HCT116 (cell line): ENCODE measurements at regions not wholly inside any gene's neighbourhood (a gene's known extent, or its start where the extent isn't known, plus 50 kb on each side); places are given as distances from the start of the nearest gene placed in this dataset.

ENCODE experiments used
- ATAC-seq: fragments of 200-7000 bp; cut with Tn5 transposase; 2 replicates; pipeline ENCODE4 v1.9.1; 2020; ENCODE audit warnings: mild to moderate bottlenecking, moderate library complexity
- BruUV-seq: library from RNA; stranded (reverse); fragments of 400-500 nt; replicated peaks from 2 replicates; lab custom pipeline; 2021; lab: Mats Ljungman, UMichigan
- CTCF ChIA-PET: fragments of 300-600 bp; sonication (Branson Sonifier 250); formaldehyde crosslinking; loops from one replicate; lab custom pipeline; 2021; ENCODE audit warnings: antibody characterized with exemption; lab: Charles Lee
- POLR2A ChIA-PET: fragments of 300-600, 350-600 bp; sonication (Branson Sonifier 250); formaldehyde crosslinking; loops from one replicate; lab custom pipeline; 2021; ENCODE audit warnings: antibody characterized with exemption; lab: Charles Lee
- RAD21 ChIA-PET, 2 experiments: fragments of 300-600 bp; sonication (Branson Sonifier 250); formaldehyde crosslinking; loops; one replicate each; lab custom pipeline; 2023; ENCODE audit warnings: low total read pairs in 2 of 2; ENCODE audit not compliant: uncharacterized antibody in 2 of 2, unreplicated experiment in 2 of 2, low non-redundant PET in 1 of 2; lab: Charles Lee
- DNase-seq: peaks from one replicate; pipeline ENCODE4 v3.0.0-alpha.2; 2010; ENCODE audit warnings: low read depth, low spot score
- H2AFZ ChIP-seq: fragments of 200-600 bp; shearing (Covaris generic), sonication (generic); 2 replicates; pipeline ENCODE4 v1.6.1; 2017; ENCODE audit warnings: low read depth, mixed run types, mixed read lengths, antibody characterized with exemption, low read length; ENCODE audit not compliant: poor library complexity, severe bottlenecking
- H3K27ac ChIP-seq: 2 replicates; pipeline ENCODE4 v1.5.1; 2012; ENCODE audit warnings: low read depth, low read length
- H3K27me3 ChIP-seq: fragments of 200-600 bp; sonication (generic); 2 replicates; pipeline ENCODE4 v1.6.1; 2016; ENCODE audit warnings: mixed run types, low read length, mixed read lengths; ENCODE audit not compliant: insufficient read depth
- H3K36me3 ChIP-seq, 2 experiments: fragments of 200-500 bp in 1 of 2; fragments of 200-600 bp in 1 of 2; sonication (Bioruptor generic) in 1 of 2; sonication (generic) in 1 of 2; 2 replicates each; pipeline versions ENCODE4 v1.5.1 to v1.6.1; 2014 to 2016; ENCODE audit warnings: low read length in 2 of 2, inconsistent platforms in 1 of 2, mixed read lengths in 1 of 2, mixed run types in 1 of 2; ENCODE audit not compliant: insufficient read depth in 2 of 2, control insufficient read depth in 1 of 2
- H3K4me1 ChIP-seq, 2 experiments: fragments of 200-600 bp in 1 of 2; sonication (generic) in 1 of 2; 2 replicates each; pipeline versions ENCODE4 v1.5.1 to v1.6.1; 2012 to 2017; ENCODE audit warnings: low read length in 2 of 2, inconsistent platforms in 1 of 2, mild to moderate bottlenecking in 1 of 2, mixed read lengths in 1 of 2, mixed run types in 1 of 2, moderate library complexity in 1 of 2; ENCODE audit not compliant: insufficient read depth in 2 of 2, control insufficient read depth in 1 of 2
- H3K4me2 ChIP-seq: fragments of 200-600 bp; sonication (generic); 2 replicates; pipeline ENCODE4 v1.6.1; 2017; ENCODE audit warnings: mixed run types, low read length, mixed read lengths
- H3K4me3 ChIP-seq, 2 experiments: fragments of 200-600 bp in 1 of 2; sonication (generic) in 1 of 2; replicated peaks in 1 of 2; 2 replicates each; pipeline ENCODE4 v1.5.1; 2011 to 2016; ENCODE audit warnings: low read length in 2 of 2, control low read depth in 1 of 2, low read depth in 1 of 2, mild to moderate bottlenecking in 1 of 2, mixed read lengths in 1 of 2, mixed run types in 1 of 2
- H3K79me2 ChIP-seq: fragments of 200-600 bp; sonication (generic); 2 replicates; pipeline ENCODE4 v1.6.1; 2017; ENCODE audit warnings: mild to moderate bottlenecking, mixed run types, low read length, moderate library complexity, mixed read lengths; ENCODE audit not compliant: insufficient read depth
- H3K9ac ChIP-seq: fragments of 200-600 bp; sonication (generic); 2 replicates; pipeline ENCODE4 v1.6.1; 2016; ENCODE audit warnings: low read length, mixed read lengths
- H3K9me2 ChIP-seq: fragments of 200-600 bp; sonication (generic), shearing (Covaris generic); 2 replicates; pipeline ENCODE4 v1.6.1; 2017; ENCODE audit warnings: mixed run types, mild to moderate bottlenecking, moderate library complexity; ENCODE audit not compliant: insufficient read depth
- H3K9me3 ChIP-seq, 2 experiments: fragments of 200-500 bp in 1 of 2; fragments of 200-600 bp in 1 of 2; sonication (Bioruptor generic) in 1 of 2; sonication (generic) in 1 of 2; 2 replicates each; pipeline ENCODE4 v1.6.1; 2014 to 2017; ENCODE audit warnings: low read length in 2 of 2, mixed read lengths in 2 of 2, inconsistent platforms in 1 of 2, low read depth in 1 of 2, mild to moderate bottlenecking in 1 of 2, mixed run types in 1 of 2, moderate library complexity in 1 of 2; ENCODE audit not compliant: control insufficient read depth in 1 of 2, insufficient read depth in 1 of 2
- H4K20me1 ChIP-seq: fragments of 200-600 bp; sonication (generic), shearing (Covaris generic); 2 replicates; pipeline ENCODE4 v1.6.1; 2017; ENCODE audit warnings: mixed run types, mild to moderate bottlenecking, moderate library complexity; ENCODE audit not compliant: insufficient read depth
- ATF3 ChIP-seq: IDR thresholded peaks from 2 replicates; pipeline ENCODE4 v1.6.1; 2012
- CBX3 ChIP-seq: IDR thresholded peaks from 2 replicates; pipeline ENCODE4 v1.6.1; 2012; ENCODE audit warnings: low read depth
- CEBPB ChIP-seq: IDR thresholded peaks from 2 replicates; pipeline ENCODE4 v1.6.1; 2012; ENCODE audit warnings: low read depth
- CTCF ChIP-seq, 3 experiments: fragments of 200-600 bp in 1 of 3; sonication (generic) in 1 of 3; IDR thresholded peaks in 2 of 3; conservative IDR thresholded peaks in 1 of 3; 2 replicates each; pipeline ENCODE4 v1.5.1; 2012 to 2017; ENCODE audit warnings: low read depth in 2 of 3, low read length in 2 of 3, antibody characterized with exemption in 1 of 3, borderline replicate concordance in 1 of 3, control low read depth in 1 of 3, mild to moderate bottlenecking in 1 of 3, mixed read lengths in 1 of 3, mixed run types in 1 of 3, moderate library complexity in 1 of 3; ENCODE audit not compliant: insufficient read depth in 1 of 3
- EGR1 ChIP-seq: IDR thresholded peaks from 2 replicates; pipeline ENCODE4 v1.6.1; 2012; ENCODE audit warnings: low read depth
- ELF1 ChIP-seq: IDR thresholded peaks from 2 replicates; pipeline ENCODE4 v1.6.1; 2012; ENCODE audit warnings: low read depth, borderline replicate concordance
- EZH2 ChIP-seq: fragments of 200-600 bp; sonication (generic); IDR thresholded peaks from 2 replicates; pipeline ENCODE4 v1.6.1; 2017; ENCODE audit warnings: antibody characterized with exemption, mixed run types
- FOSL1 ChIP-seq: IDR thresholded peaks from 2 replicates; pipeline ENCODE4 v1.6.1; 2012; ENCODE audit warnings: low read depth
- JUND ChIP-seq: IDR thresholded peaks from 2 replicates; pipeline ENCODE4 v1.6.1; 2012
- MAX ChIP-seq: IDR thresholded peaks from 2 replicates; pipeline ENCODE4 v1.6.1; 2012
- POLR2A ChIP-seq: IDR thresholded peaks from 2 replicates; pipeline ENCODE4 v1.7.0; 2011; ENCODE audit warnings: borderline replicate concordance; ENCODE audit not compliant: insufficient read depth, insufficient read length; ENCODE audit errors: extremely low read depth
- POLR2AphosphoS5 ChIP-seq: IDR thresholded peaks from 2 replicates; pipeline ENCODE4 v1.6.1; 2011; ENCODE audit warnings: mild to moderate bottlenecking, low read depth, low read length, moderate library complexity
- RAD21 ChIP-seq: IDR thresholded peaks from 2 replicates; pipeline ENCODE4 v1.6.1; 2012; ENCODE audit warnings: low read depth, mild to moderate bottlenecking
- SIN3A ChIP-seq: IDR thresholded peaks from 2 replicates; pipeline ENCODE4 v1.6.1; 2012; ENCODE audit warnings: low read depth
- SP1 ChIP-seq: IDR thresholded peaks from 2 replicates; pipeline ENCODE4 v1.6.1; 2012; ENCODE audit warnings: low read depth
- SRF ChIP-seq: IDR thresholded peaks from 2 replicates; pipeline ENCODE4 v1.6.1; 2012; ENCODE audit warnings: low read depth
- TCF7L2 ChIP-seq: IDR thresholded peaks from 2 replicates; pipeline ENCODE4 v1.7.0; 2011; ENCODE audit warnings: borderline replicate concordance, inconsistent platforms; ENCODE audit not compliant: insufficient read depth, insufficient read length; ENCODE audit errors: extremely low read depth
- YY1 ChIP-seq: IDR thresholded peaks from 2 replicates; pipeline ENCODE4 v1.6.1; 2011; ENCODE audit warnings: low read length, low read depth, moderate library complexity, mild to moderate bottlenecking; ENCODE audit not compliant: insufficient replicate concordance; ENCODE audit errors: extremely low read depth
- ZFX ChIP-seq: fragments of 450-650 bp; IDR thresholded peaks from 2 replicates; pipeline ENCODE4 v1.6.1; 2017
- ZNF274 ChIP-seq: fragments of 200-500 bp; sonication (Bioruptor generic); IDR thresholded peaks from 2 replicates; pipeline ENCODE4 v1.6.1; 2014; ENCODE audit warnings: mild to moderate bottlenecking, low read depth, low read length, inconsistent platforms
- intact Hi-C: fragments of 100-400 bp; cut with micrococcal nuclease; formaldehyde crosslinking; loops from 2 replicates; pipeline ENCODE4 v1.10.0; 2022

GRCh38 chr3:80434366-80434765 is 666.6 kb upstream of the ROBO1 start:
- ATAC-seq (no peak), DNase-seq (no peak)
- H3K4me2 ChIP-seq: no peak overlapping the region
- ChIA-PET POLR2A (no interaction called here), CTCF (no interaction called here), RAD21 (no interaction called here)
- H3K27ac ChIP-seq: no peak overlapping the region
- no peaks in the 10 kb centered on the region; the same call in 1 of the 2 replicates for H4K20me1 ChIP-seq
- BruUV-seq: no TSS peak
- TF ChIP-seq SP1 (no peak), CTCF (IDR thresholded peaks at IDR 0.05 in 2 of 3, conservative IDR thresholded peaks at IDR 0.05 in 1 of 3; ENCODE audit: borderline replicate concordance in 1 of 3, insufficient read depth in 1 of 3, low read depth in 2 of 3, low read length in 2 of 3) (no peak), ZFX (no peak), EGR1 (no peak), SRF (no peak), YY1 (no peak), CEBPB (no peak), POLR2AphosphoS5 (no peak), POLR2A (no peak), ELF1 (no peak), FOSL1 (no peak), EZH2 (no peak), TCF7L2 (no peak), SIN3A (no peak), ZNF274 (no peak), MAX (no peak), JUND (no peak), CBX3 (no peak), ATF3 (no peak), RAD21 (no peak)
- peaks cover 0 to 8% of the 10 kb centered on the region in 2 experiments; a peak in 2 of 4 replicates for H3K9me3 ChIP-seq
- no peak overlapping the region for H3K4me3 ChIP-seq
- no peaks in the 10 kb centered on the region for H3K4me1 ChIP-seq
- no peaks in the 10 kb centered on the region for H3K79me2 ChIP-seq
- intact Hi-C loops: no loop called here
- H3K27me3 ChIP-seq: no peaks in the 10 kb centered on the region
- no peaks in the 10 kb centered on the region for H3K36me3 ChIP-seq
- H3K9ac ChIP-seq: no peak overlapping the region
- H2AFZ ChIP-seq: no peak overlapping the region
- H3K9me2 ChIP-seq: no peaks in the 10 kb centered on the region
